Ovary (tissue), 3 donors: ENCODE measurements at regions not wholly inside any gene's neighbourhood (a gene's known extent, or its start where the extent isn't known, plus 50 kb on each side); places are given as distances from the start of the nearest gene placed in this dataset.

ENCODE experiments used
- CTCF ChIP-seq, 3 donors: fragments of 450-650 bp in 2 of 3; fragments of 200-600 bp in 1 of 3; IDR thresholded peaks; one replicate each; pipeline versions ENCODE4 v1.5.1 to v1.8.0; 2016 to 2022; ENCODE audit warnings: antibody characterized with exemption in 3 of 3, mild to moderate bottlenecking in 1 of 3
- EP300 ChIP-seq: sonication (generic); formaldehyde crosslinking; IDR thresholded peaks from one replicate; pipeline ENCODE4 v1.6.1; 2017; ENCODE audit warnings: antibody characterized with exemption
- POLR2A ChIP-seq: fragments of 450-650 bp; IDR thresholded peaks from one replicate; pipeline ENCODE4 v1.6.1; 2017; ENCODE audit warnings: antibody characterized with exemption, mild to moderate bottlenecking, moderate library complexity
- donor health status: DM: no; HTN: no; CAD: no.

GRCh38 chr17:62902531-62903220 lies 63.4 kb upstream of the TANC2 start:
- TF ChIP-seq EP300 (no peak), CTCF (IDR thresholded peaks at IDR 0.05) (no peak), POLR2A (no peak)
